HEK293 (cell line): ENCODE measurements at regions not wholly inside any gene's neighbourhood (a gene's known extent, or its start where the extent isn't known, plus 50 kb on each side); places are given as distances from the start of the nearest gene placed in this dataset.

Source experiments
- CTCF ChIA-PET: fragments of 350-600 bp; formaldehyde crosslinking; extraction: SDS; loops from one replicate; lab custom pipeline; 2021; ENCODE audit warnings: antibody characterized with exemption; lab: Yijun Ruan, JAX
- POLR2A ChIA-PET: fragments of 300-600 bp; formaldehyde crosslinking; extraction: SDS; loops from one replicate; lab custom pipeline; 2020; ENCODE audit warnings: antibody characterized with exemption, inconsistent platforms; lab: Yijun Ruan, JAX
- H3K27ac ChIP-seq: fragments of 200-500 bp; sonication (Bioruptor generic); 2 replicates; pipeline ENCODE4 v1.5.1; 2014; ENCODE audit warnings: low read depth, low read length, control low read depth, inconsistent platforms; ENCODE audit errors: extremely low read depth
- H3K36me3 ChIP-seq, 2 experiments: fragments of 200-500 bp in 1 of 2; sonication (Bioruptor generic) in 1 of 2; 1 replicate in 1 of 2; 2 replicates in 1 of 2; pipeline ENCODE4 v1.5.1; 2014 to 2017; ENCODE audit warnings: inconsistent platforms in 2 of 2, low read length in 2 of 2; ENCODE audit not compliant: control insufficient read depth in 2 of 2, insufficient read depth in 1 of 2
- H3K4me1 ChIP-seq: fragments of 200-500 bp; sonication (Bioruptor generic); 2 replicates; pipeline ENCODE4 v1.5.1; 2014; ENCODE audit warnings: mild to moderate bottlenecking, low read length, inconsistent platforms; ENCODE audit not compliant: control insufficient read depth, insufficient read depth
- H3K4me3 ChIP-seq: 2 replicates; pipeline ENCODE4 v1.5.1; 2011; ENCODE audit warnings: low read depth, mild to moderate bottlenecking, control low read depth, low read length, moderate library complexity
- H3K9me3 ChIP-seq: fragments of 200-500 bp; sonication (Bioruptor generic); 2 replicates; pipeline ENCODE4 v1.5.1; 2014; ENCODE audit warnings: low read depth, low read length, inconsistent platforms; ENCODE audit not compliant: control insufficient read depth, insufficient read depth
- GLI2 ChIP-seq: fragments of 450-650 bp; formaldehyde crosslinking; IDR thresholded peaks from 2 replicates; pipeline ENCODE4; 2017; ENCODE audit warnings: missing biosample characterization, missing genetic modification characterization, low read depth, borderline replicate concordance
- KLF1 ChIP-seq: fragments of 450-650 bp; formaldehyde crosslinking; IDR thresholded peaks from 2 replicates; pipeline ENCODE4 v1.5.1; 2016; ENCODE audit warnings: missing biosample characterization, missing genetic modification characterization
- PATZ1 ChIP-seq: fragments of 450-650 bp; formaldehyde crosslinking; IDR thresholded peaks from 2 replicates; pipeline ENCODE4 v1.5.1; 2016; ENCODE audit warnings: missing biosample characterization, missing genetic modification characterization
- PRDM10 ChIP-seq: fragments of 450-650 bp; formaldehyde crosslinking; IDR thresholded peaks from 2 replicates; pipeline ENCODE4 v1.5.1; 2016; ENCODE audit warnings: missing biosample characterization, missing genetic modification characterization
- YY2 ChIP-seq: fragments of 450-650 bp; formaldehyde crosslinking; IDR thresholded peaks from 2 replicates; pipeline ENCODE4 v1.5.1; 2016; ENCODE audit warnings: missing biosample characterization, missing genetic modification characterization
- ZBTB17 ChIP-seq: fragments of 450-650 bp; formaldehyde crosslinking; IDR thresholded peaks from 2 replicates; pipeline ENCODE4 v1.5.1; 2016; ENCODE audit warnings: missing biosample characterization, missing genetic modification characterization
- ZBTB49 ChIP-seq: fragments of 450-650 bp; formaldehyde crosslinking; IDR thresholded peaks from 2 replicates; pipeline ENCODE4 v1.5.1; 2016; ENCODE audit warnings: missing biosample characterization, missing genetic modification characterization, low read depth
- ZFHX2 ChIP-seq: fragments of 450-650 bp; formaldehyde crosslinking; conservative IDR thresholded peaks from 2 replicates; pipeline ENCODE4 v1.5.1; 2016; ENCODE audit warnings: missing biosample characterization, missing genetic modification characterization
- ZNF311 ChIP-seq: fragments of 450-650 bp; formaldehyde crosslinking; IDR thresholded peaks from 2 replicates; pipeline ENCODE4 v1.5.1; 2017; ENCODE audit warnings: missing biosample characterization, missing genetic modification characterization, borderline replicate concordance
- ZNF362 ChIP-seq: fragments of 450-650 bp; formaldehyde crosslinking; IDR thresholded peaks from 2 replicates; pipeline ENCODE4 v1.5.1; 2016; ENCODE audit warnings: missing biosample characterization, missing genetic modification characterization
- ZNF398 ChIP-seq: fragments of 450-650 bp; formaldehyde crosslinking; IDR thresholded peaks from 2 replicates; pipeline ENCODE4 v1.5.1; 2017; ENCODE audit warnings: missing biosample characterization, missing genetic modification characterization
- ZNF518A ChIP-seq: fragments of 450-650 bp; formaldehyde crosslinking; conservative IDR thresholded peaks from 2 replicates; pipeline ENCODE4 v1.5.1; 2016; ENCODE audit warnings: low read depth, missing biosample characterization, missing genetic modification characterization
- ZNF530 ChIP-seq: fragments of 450-650 bp; formaldehyde crosslinking; IDR thresholded peaks from 2 replicates; pipeline ENCODE4 v1.5.1; 2016; ENCODE audit warnings: low read depth, missing biosample characterization, missing genetic modification characterization
- ZNF626 ChIP-seq: fragments of 450-650 bp; sonication (Bioruptor Pico); formaldehyde crosslinking; IDR thresholded peaks from 2 replicates; pipeline ENCODE4 v1.5.1; 2018; ENCODE audit warnings: missing biosample characterization, missing genetic modification characterization, inconsistent platforms
- ZNF660 ChIP-seq: fragments of 450-650 bp; IDR thresholded peaks from 2 replicates; pipeline ENCODE4 v1.5.1; 2018; ENCODE audit warnings: missing biosample characterization, mild to moderate bottlenecking, missing genetic modification characterization

GRCh38 chr2:216792222-216793021, 67.4 kb downstream of the TNP1 start:
- TF ChIP-seq PRDM10 (peak; percentile 93), ZBTB17 (0 out of 2 replicates have a peak, but pooled peaks have one; percentile 14), YY2 (no peak), ZNF660 (tag by site-specific recombination) (no peak), ZNF398 (tag by site-specific recombination) (peak; percentile 38; the same call in 1 of the 2 replicates), KLF1 (tag by site-specific recombination) (peak; percentile 50; the same call in 1 of the 2 replicates), ZNF518A (tag by site-specific recombination) (peak; percentile 60), ZFHX2 (tag by site-specific recombination) (peak; percentile 32; the same call in 1 of the 2 replicates), PATZ1 (tag by site-specific recombination) (peak; percentile 20; the same call in 1 of the 2 replicates)
- CTCF ChIA-PET = interaction anchor here (0.6 to 1.6 kb wide), 7 partner anchors 9 to 726 kb away, joined by 3 to 5 read pairs (median 3); no protein-coding TSS in a partner anchor
- no peaks in the 10 kb centered on the region for H3K9me3 ChIP-seq
- H3K4me1 ChIP-seq = 0 out of 2 replicates have a peak, but pooled peaks cover 2% of the 10 kb centered on the region
- no peaks in the 10 kb centered on the region for H3K36me3 ChIP-seq
- H3K27ac ChIP-seq = peak overlapping the region; percentile 21; the same call in 1 of the 2 replicates
- H3K4me3 ChIP-seq = no peak overlapping the region
- POLR2A ChIA-PET = interaction anchor here (1.1 to 1.8 kb wide), 3 partner anchors 16 to 97 kb away, joined by 3 to 9 read pairs (median 3); partner anchors contain the start of gene IGFBP5

GRCh38 chr2:216791303-216791702, 68.6 kb downstream of the TNP1 start:
- Histone ChIP-seq H3K4me1 (0 out of 2 replicates have a peak, but pooled peaks cover 2% of the 10 kb centered on the region), H3K27ac (no peak overlapping the region), H3K9me3 (no peaks in the 10 kb centered on the region), H3K36me3 (no peaks in the 10 kb centered on the region), H3K4me3 (no peak overlapping the region)
- ChIA-PET CTCF (interaction anchor here (0.6 kb wide), 1 partner anchor 835 kb away, joined by 3 read pairs; no protein-coding TSS in a partner anchor), POLR2A (no interaction called here)
- TF ChIP-seq ZBTB49 (tag by site-specific recombination) (no peak), ZNF530 (tag by site-specific recombination) (no peak), GLI2 (tag by site-specific recombination) (no peak), ZNF311 (tag by site-specific recombination) (no peak), ZNF626 (no peak), ZNF362 (tag by site-specific recombination) (no peak)
